Smooth muscle cell (in vitro differentiated cells): ENCODE measurements at regions not wholly inside any gene's neighbourhood (a gene's known extent, or its start where the extent isn't known, plus 50 kb on each side); places are given as distances from the start of the nearest gene placed in this dataset.

Source experiments
- DNase-seq: peaks from one replicate; lab custom pipeline; 2025; ENCODE audit not compliant: unreplicated experiment; lab: John Stamatoyannopoulos, UW
- H2AFZ ChIP-seq: fragments of 200-600 bp; sonication (generic); 2 replicates; pipeline ENCODE4 v1.6.0; 2016; ENCODE audit warnings: antibody characterized with exemption, low read depth, mild to moderate bottlenecking
- H3F3A ChIP-seq: fragments of 200-600 bp; sonication (generic); 2 replicates; pipeline ENCODE4 v1.6.0; 2017; ENCODE audit warnings: antibody characterized with exemption, low read depth
- H3K27ac ChIP-seq: fragments of 200-600 bp; sonication (generic); 2 replicates; pipeline ENCODE4 v1.5.1; 2016; ENCODE audit warnings: low read depth, mild to moderate bottlenecking
- H3K27me3 ChIP-seq: fragments of 200-600 bp; sonication (generic); 2 replicates; pipeline ENCODE4 v1.6.1; 2016; ENCODE audit warnings: low read depth, mild to moderate bottlenecking
- H3K36me3 ChIP-seq: fragments of 200-600 bp; sonication (generic); 2 replicates; pipeline ENCODE4 v1.5.1; 2016; ENCODE audit warnings: low read depth
- H3K4me1 ChIP-seq: fragments of 200-600 bp; sonication (generic); 2 replicates; pipeline ENCODE4 v1.5.1; 2016; ENCODE audit warnings: low read depth
- H3K4me2 ChIP-seq: fragments of 200-600 bp; sonication (generic); 2 replicates; pipeline ENCODE4 v1.6.0; 2016; ENCODE audit warnings: mild to moderate bottlenecking
- H3K4me3 ChIP-seq: fragments of 200-600 bp; sonication (generic); 2 replicates; pipeline ENCODE4 v1.5.1; 2016; ENCODE audit warnings: mild to moderate bottlenecking
- H3K79me2 ChIP-seq: fragments of 200-600 bp; sonication (generic); 2 replicates; pipeline ENCODE4 v1.6.0; 2016; ENCODE audit warnings: low read depth, mild to moderate bottlenecking
- H3K9ac ChIP-seq: fragments of 200-600 bp; sonication (generic); 2 replicates; pipeline ENCODE4 v1.6.0; 2016; ENCODE audit warnings: low read depth
- H3K9me3 ChIP-seq: fragments of 200-600 bp; sonication (generic); replicated peaks from 2 replicates; pipeline ENCODE4 v1.5.1; 2016; ENCODE audit warnings: low read depth
- H4K20me1 ChIP-seq: fragments of 200-600 bp; sonication (generic); 2 replicates; pipeline ENCODE4 v1.6.0; 2016; ENCODE audit warnings: low read depth
- WGBS: methylation state at CpG from one replicate; pipeline ENCODE4 v1.1.7; 2016; ENCODE audit warnings: low lambda C conversion rate; 5-methylcytosine and 5-hydroxymethylcytosine counted together
- TF ChIP-seq, protein P1 (sequence below): fragments of 200-600 bp; sonication (generic); IDR thresholded peaks from 2 replicates; pipeline ENCODE4 v1.5.1; 2017; ENCODE audit warnings: borderline replicate concordance, mild to moderate bottlenecking, antibody characterized with exemption; ENCODE audit not compliant: insufficient read depth, poor library complexity, severe bottlenecking

GRCh38 chr10:107900131-107900530 lies 735.6 kb upstream of the SORCS1 start:
- Histone ChIP-seq H4K20me1 (no peaks in the 10 kb centered on the region), H3K27me3 (no peaks in the 10 kb centered on the region), H3K4me1 (peaks cover 6% of the 10 kb centered on the region), H3K9ac (no peak overlapping the region), H3K27ac (no peak overlapping the region), H3K9me3 (no peaks in the 10 kb centered on the region), H3K4me3 (no peak overlapping the region), H2AFZ (no peak overlapping the region), H3K36me3 (no peaks in the 10 kb centered on the region), H3K79me2 (no peaks in the 10 kb centered on the region), H3K4me2 (no peak overlapping the region), H3F3A (no peaks in the 10 kb centered on the region)
- 88% methylated on average over 5 of the region's 5 CpGs for WGBS
- DNase-seq, result no peak
- TF ChIP-seq, protein P1, sequence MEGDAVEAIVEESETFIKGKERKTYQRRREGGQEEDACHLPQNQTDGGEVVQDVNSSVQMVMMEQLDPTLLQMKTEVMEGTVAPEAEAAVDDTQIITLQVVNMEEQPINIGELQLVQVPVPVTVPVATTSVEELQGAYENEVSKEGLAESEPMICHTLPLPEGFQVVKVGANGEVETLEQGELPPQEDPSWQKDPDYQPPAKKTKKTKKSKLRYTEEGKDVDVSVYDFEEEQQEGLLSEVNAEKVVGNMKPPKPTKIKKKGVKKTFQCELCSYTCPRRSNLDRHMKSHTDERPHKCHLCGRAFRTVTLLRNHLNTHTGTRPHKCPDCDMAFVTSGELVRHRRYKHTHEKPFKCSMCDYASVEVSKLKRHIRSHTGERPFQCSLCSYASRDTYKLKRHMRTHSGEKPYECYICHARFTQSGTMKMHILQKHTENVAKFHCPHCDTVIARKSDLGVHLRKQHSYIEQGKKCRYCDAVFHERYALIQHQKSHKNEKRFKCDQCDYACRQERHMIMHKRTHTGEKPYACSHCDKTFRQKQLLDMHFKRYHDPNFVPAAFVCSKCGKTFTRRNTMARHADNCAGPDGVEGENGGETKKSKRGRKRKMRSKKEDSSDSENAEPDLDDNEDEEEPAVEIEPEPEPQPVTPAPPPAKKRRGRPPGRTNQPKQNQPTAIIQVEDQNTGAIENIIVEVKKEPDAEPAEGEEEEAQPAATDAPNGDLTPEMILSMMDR, result no peak

DNA sequence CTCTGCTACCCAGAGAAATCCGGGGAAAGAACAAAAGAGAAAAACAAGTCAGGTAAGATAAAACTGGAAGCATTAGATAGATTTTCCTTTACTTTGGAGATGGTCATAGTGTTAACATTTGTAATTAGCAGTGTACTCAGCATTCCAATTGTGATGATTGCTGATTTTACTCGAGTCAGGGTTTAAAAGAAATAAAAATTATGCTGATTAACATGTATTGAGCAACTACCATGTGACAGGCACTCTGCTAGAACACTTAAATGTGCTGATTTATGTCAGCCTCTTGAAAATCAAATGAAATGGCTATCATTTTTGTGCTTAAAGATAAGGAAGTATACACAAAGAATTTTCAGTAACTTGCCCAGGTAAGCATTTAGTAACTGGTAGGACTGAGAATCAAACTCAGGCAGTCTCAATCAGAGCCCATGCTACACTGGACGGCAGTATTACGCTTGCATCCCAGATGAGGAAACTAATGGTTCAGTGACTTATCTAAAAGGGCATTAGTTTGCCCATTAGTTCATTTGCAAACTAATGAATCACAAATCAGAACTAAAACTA lies 735.1 kb upstream of the SORCS1 start:
- Histone ChIP-seq H3K9me3 (no peaks in the 10 kb centered on the region), H3K4me2 (no peak overlapping the region), H3K36me3 (no peaks in the 10 kb centered on the region), H3K79me2 (no peaks in the 10 kb centered on the region), H3K27ac (no peak overlapping the region), H3F3A (no peaks in the 10 kb centered on the region), H3K9ac (no peak overlapping the region), H3K27me3 (no peaks in the 10 kb centered on the region), H3K4me1 (peaks cover 6% of the 10 kb centered on the region), H2AFZ (no peak overlapping the region), H4K20me1 (no peaks in the 10 kb centered on the region), H3K4me3 (no peak overlapping the region)
- no peak for DNase-seq
- TF ChIP-seq, protein P1, result no peak
- 75% methylated on average over 4 of the region's 4 CpGs for WGBS

DNA sequence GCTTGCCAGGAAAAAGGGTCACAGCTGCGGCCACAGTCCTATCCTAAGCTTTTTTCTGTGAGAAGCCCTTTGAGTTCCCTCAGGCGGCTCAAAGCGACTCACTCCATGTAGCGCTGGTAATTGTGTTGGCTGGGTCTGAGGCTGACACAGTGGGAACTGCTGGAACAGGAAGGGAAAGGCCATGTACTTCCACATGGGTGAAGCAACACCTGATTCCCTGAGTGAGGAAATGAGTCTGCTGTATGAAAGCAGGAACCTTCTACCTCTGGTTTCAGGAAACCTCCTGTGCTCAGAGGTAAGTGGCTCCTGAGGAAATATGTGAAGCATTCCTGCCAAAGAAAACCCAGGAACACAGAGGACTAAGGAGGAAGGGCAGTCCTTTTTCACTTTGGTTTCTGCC lies 734.6 kb upstream of the SORCS1 start:
- Histone ChIP-seq H3F3A (no peaks in the 10 kb centered on the region), H3K9me3 (no peaks in the 10 kb centered on the region), H2AFZ (no peak overlapping the region), H3K9ac (no peak overlapping the region), H4K20me1 (no peaks in the 10 kb centered on the region), H3K36me3 (no peaks in the 10 kb centered on the region), H3K4me2 (no peak overlapping the region), H3K4me3 (no peak overlapping the region), H3K27ac (no peak overlapping the region), H3K27me3 (no peaks in the 10 kb centered on the region), H3K4me1 (peaks cover 6% of the 10 kb centered on the region), H3K79me2 (no peaks in the 10 kb centered on the region)
- 87% methylated on average over 4 of the region's 4 CpGs for WGBS
- TF ChIP-seq, protein P1, result no peak
- DNase-seq, result no peak

- Histone ChIP-seq H3F3A (no peaks in the 10 kb centered on the region), H3K4me2 (no peak overlapping the region), H3K36me3 (no peaks in the 10 kb centered on the region), H3K27ac (no peak overlapping the region), H3K27me3 (no peaks in the 10 kb centered on the region), H3K9ac (no peak overlapping the region), H3K4me1 (peaks cover 6% of the 10 kb centered on the region), H4K20me1 (no peaks in the 10 kb centered on the region), H3K9me3 (no peaks in the 10 kb centered on the region), H2AFZ (no peak overlapping the region), H3K4me3 (no peak overlapping the region), H3K79me2 (no peaks in the 10 kb centered on the region)
- TF ChIP-seq, protein P1, result no peak
- no peak for DNase-seq
- 63% methylated on average over 4 of the region's 4 CpGs for WGBS
Observed at GRCh38 chr10:107898392-107898791, 733.9 kb upstream of the SORCS1 start.
